ENCODE measurements at regions not wholly inside any gene's neighbourhood (a gene's known extent, or its start where the extent isn't known, plus 50 kb on each side); places are given as distances from the start of the nearest gene placed in this dataset.

GRCh38 chr19:28264556-28264955, 948.4 kb downstream of the UQCRFS1 start:
- no peaks in the 10 kb centered on the region for H3K4me1 Mint-ChIP-seq
- DNase-seq: no peak
- peaks cover 5% of the 10 kb centered on the region for H3K9me3 Mint-ChIP-seq
- no peak overlapping the region for H3K27ac Mint-ChIP-seq
- POLR2A ChIA-PET: no interaction called here
- no peak overlapping the region for H3K4me3 Mint-ChIP-seq
- ATAC-seq (ENCODE audit: low read depth): no peak
- intact Hi-C loops (cut with micrococcal nuclease): no loop called here
- CTCF ChIA-PET: no interaction called here
- no peaks in the 10 kb centered on the region for H3K36me3 Mint-ChIP-seq (ENCODE audit: low read depth)
- TF ChIP-seq CTCF (IDR thresholded peaks at IDR 0.05): no peak
- H3K27me3 Mint-ChIP-seq: no peaks in the 10 kb centered on the region

- no peak for TF ChIP-seq CTCF (IDR thresholded peaks at IDR 0.05)
- ChIA-PET POLR2A (no interaction called here), CTCF (no interaction called here)
- no peaks in the 10 kb centered on the region for H3K27me3 Mint-ChIP-seq
- DNase-seq (no peak), ATAC-seq (ENCODE audit: low read depth) (no peak)
- H3K9me3 Mint-ChIP-seq: peaks cover 8% of the 10 kb centered on the region
- no peaks in the 10 kb centered on the region for H3K4me1 Mint-ChIP-seq
- intact Hi-C loops (cut with micrococcal nuclease): no loop called here
- no peak overlapping the region for H3K4me3 Mint-ChIP-seq
- H3K36me3 Mint-ChIP-seq (ENCODE audit: low read depth): no peaks in the 10 kb centered on the region
- H3K27ac Mint-ChIP-seq: no peak overlapping the region
Observed at GRCh38 chr19:28258829-28259228, 954.1 kb downstream of the UQCRFS1 start.

GRCh38 chr19:28257396-28257795, 955.6 kb downstream of the UQCRFS1 start:
- no peak overlapping the region for H3K27ac Mint-ChIP-seq
- intact Hi-C loops (cut with micrococcal nuclease): no loop called here
- H3K9me3 Mint-ChIP-seq: peaks cover 8% of the 10 kb centered on the region
- ATAC-seq (ENCODE audit: low read depth): no peak
- H3K4me1 Mint-ChIP-seq: no peaks in the 10 kb centered on the region
- POLR2A ChIA-PET: no interaction called here
- no peak overlapping the region for H3K4me3 Mint-ChIP-seq
- CTCF ChIA-PET: no interaction called here
- no peak for DNase-seq
- H3K36me3 Mint-ChIP-seq (ENCODE audit: low read depth): no peaks in the 10 kb centered on the region
- TF ChIP-seq CTCF (IDR thresholded peaks at IDR 0.05): no peak
- H3K27me3 Mint-ChIP-seq: no peaks in the 10 kb centered on the region

- POLR2A ChIA-PET: no interaction called here
- Mint-ChIP-seq H3K36me3 (ENCODE audit: low read depth) (no peaks in the 10 kb centered on the region), H3K9me3 (peaks cover 7% of the 10 kb centered on the region), H3K4me1 (no peaks in the 10 kb centered on the region), H3K27me3 (no peaks in the 10 kb centered on the region), H3K27ac (no peak overlapping the region), H3K4me3 (no peak overlapping the region)
- TF ChIP-seq CTCF (IDR thresholded peaks at IDR 0.05): no peak
- DNase-seq (no peak), ATAC-seq (ENCODE audit: low read depth) (no peak)
- CTCF ChIA-PET: no interaction called here
- intact Hi-C loops (cut with micrococcal nuclease): no loop called here
Observed at GRCh38 chr19:28247243-28247642, 965.7 kb downstream of the UQCRFS1 start.

- Mint-ChIP-seq H3K27me3 (no peaks in the 10 kb centered on the region), H3K9me3 (peaks cover 7% of the 10 kb centered on the region), H3K4me1 (no peaks in the 10 kb centered on the region), H3K4me3 (no peak overlapping the region), H3K27ac (no peak overlapping the region), H3K36me3 (ENCODE audit: low read depth) (no peaks in the 10 kb centered on the region)
- intact Hi-C loops (cut with micrococcal nuclease): no loop called here
- ChIA-PET CTCF (no interaction called here), POLR2A (no interaction called here)
- TF ChIP-seq CTCF (IDR thresholded peaks at IDR 0.05): no peak
- DNase-seq: no peak
- no peak for ATAC-seq (ENCODE audit: low read depth)
Observed at GRCh38 chr19:28245937-28246336, 967.0 kb downstream of the UQCRFS1 start.
